Limb (tissue), 2 donors: ENCODE measurements at regions not wholly inside any gene's neighbourhood (a gene's known extent, or its start where the extent isn't known, plus 50 kb on each side); places are given as distances from the start of the nearest gene placed in this dataset.

Experiments used
- DNase-seq, 2 donors: peaks; one replicate each; pipeline ENCODE4 v3.0.0-alpha.2; 2016; ENCODE audit errors: extremely low spot score in 2 of 2

DNA sequence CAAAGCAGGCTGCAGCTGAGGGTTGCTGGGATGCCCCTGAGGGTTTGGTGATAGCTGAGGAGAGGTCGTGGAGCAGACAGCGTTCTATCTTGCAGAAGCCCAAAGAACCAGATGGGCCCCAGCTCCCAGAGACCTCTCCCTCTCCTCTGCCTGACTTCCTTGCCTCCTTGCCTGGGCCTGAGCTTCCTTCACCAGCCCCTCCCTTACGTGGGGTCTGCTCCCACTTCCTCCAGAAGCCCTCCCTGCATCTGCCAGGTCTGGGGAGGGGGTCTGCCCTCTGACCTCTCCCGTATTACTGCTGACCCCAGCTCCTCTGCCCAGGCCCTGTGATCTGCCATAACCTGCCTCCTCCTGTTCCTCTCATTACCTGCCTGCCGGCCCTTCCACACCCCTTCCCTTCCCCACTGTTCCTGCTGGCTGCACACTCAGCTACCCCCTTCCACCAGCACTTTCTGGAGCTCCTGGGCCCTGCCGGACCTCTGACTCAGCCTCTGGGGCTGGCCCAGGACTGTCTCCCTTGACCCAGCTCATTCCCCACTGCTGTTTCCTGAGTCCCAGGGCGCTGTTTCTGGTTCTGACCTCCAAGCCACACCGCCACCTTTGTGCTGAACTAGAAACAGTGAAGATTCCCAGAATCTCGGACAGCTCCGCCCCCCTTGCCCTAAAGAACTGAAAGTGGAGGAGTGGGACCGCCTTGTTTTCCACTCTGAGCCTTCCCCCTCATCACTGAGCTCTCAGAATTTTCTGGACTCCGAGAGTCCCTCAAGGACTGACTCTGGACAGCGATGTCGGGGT is 237.7 kb upstream of the C1orf174 start:
- no peak for DNase-seq

DNA sequence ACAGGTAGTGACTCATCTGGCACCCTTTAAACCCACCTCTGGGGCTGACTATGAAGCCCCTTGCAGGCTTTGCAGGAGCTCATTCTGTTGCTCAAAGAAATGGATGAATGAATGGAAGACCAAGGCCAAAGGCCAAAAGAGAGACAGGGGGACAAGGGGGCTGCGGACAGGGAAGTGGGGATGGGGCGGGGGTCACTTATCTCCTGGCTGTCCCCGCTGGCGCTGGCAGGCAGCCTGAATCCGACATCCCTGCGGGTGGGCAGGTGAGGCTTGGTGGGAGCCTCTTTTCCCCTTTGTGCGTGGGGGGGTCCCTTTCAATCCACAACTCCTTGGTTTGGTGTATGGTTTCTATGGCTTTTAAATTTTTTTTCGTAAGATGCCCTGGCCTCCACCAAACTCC is 239.6 kb upstream of the C1orf174 start:
- no peak for DNase-seq

GRCh38 chr1:4140241-4140640 is 240.2 kb upstream of the C1orf174 start:
- no peak for DNase-seq

DNA sequence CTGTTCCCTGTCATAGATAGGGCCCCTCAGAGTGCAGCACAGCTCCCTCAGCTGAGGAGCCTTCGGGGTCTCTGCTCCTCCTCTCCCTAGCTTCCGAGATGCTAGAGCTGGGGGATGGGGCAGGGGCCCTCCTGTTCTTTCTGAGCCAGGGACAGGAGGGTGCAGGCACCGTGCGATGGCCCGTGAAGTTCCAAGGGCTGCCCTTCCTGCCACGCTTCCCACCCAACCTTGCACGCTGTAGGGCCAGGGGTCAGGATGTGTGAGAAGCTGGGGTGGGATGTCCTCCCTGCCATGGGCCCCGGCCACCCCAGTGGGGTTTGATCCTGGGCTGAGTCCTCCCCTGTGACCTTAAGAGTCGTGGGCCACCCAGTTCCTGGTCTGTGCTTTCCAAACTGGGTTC is 240.7 kb upstream of the C1orf174 start:
- no peak for DNase-seq

DNA sequence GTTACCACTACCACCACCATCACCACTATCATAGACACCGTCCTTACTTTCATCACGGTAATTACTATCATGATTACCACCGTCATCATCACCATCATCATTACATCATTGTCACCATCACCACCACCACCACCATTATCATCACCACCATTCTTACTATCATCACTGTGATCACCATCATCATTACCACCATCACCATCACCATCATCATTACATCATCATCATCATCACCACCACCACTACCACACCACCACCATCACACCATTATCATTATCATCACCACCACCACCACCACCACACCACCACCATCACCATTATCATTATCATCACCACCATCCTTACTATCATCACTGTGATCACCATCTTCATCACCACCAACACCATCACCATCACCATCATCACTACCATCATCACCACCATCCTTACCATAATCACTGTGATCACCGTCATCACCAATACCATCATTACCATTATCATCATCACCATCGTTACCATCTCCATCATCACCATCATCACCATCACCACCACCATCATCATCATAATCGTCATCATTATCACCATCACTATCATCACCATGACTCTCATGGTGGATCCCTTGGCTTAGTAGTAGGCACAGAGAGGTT is 244.4 kb upstream of the C1orf174 start:
- DNase-seq, result no peak

- no peak for DNase-seq
These were observed 246.0 kb upstream of the C1orf174 start for GRCh38 chr1:4146101-4146500.

DNA sequence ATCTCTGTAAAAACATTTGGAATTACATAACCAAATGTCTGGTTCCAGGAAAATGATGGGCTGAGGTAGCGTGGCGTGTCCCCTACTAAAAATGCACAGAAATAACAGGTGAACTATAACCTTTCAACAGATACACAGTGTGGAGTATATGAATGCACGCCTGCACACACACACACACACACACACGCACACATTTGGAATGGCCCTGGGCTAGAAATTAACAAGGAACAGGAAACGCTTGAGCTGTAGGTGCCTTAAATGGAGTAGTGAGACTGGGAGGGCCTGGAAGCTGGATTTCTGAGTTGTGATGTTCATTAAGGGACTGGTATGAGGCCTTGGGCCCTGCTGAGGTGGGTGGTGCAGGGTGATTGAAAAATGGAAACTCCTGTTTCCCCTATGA is 246.5 kb upstream of the C1orf174 start:
- DNase-seq, result no peak

DNA sequence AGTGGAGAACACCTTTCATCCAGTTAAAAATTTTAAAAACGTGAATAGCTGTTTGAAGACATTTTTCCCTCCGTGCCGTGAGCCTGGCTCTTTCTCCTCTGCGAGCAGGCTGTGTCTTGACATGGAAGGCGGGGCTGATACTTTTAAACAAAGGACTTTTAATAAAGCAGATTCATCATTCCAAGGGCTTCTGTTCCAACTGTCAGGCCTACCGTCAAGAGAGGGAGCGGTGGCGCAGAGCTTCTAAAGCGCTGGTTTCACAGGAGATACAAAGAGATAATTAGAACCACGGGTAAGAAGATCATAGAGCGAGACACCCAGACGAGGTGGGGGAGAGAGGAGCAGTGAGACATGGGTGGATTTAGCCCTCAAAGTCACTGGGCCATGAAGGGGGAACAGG is 247.4 kb upstream of the C1orf174 start:
- no peak for DNase-seq

DNA sequence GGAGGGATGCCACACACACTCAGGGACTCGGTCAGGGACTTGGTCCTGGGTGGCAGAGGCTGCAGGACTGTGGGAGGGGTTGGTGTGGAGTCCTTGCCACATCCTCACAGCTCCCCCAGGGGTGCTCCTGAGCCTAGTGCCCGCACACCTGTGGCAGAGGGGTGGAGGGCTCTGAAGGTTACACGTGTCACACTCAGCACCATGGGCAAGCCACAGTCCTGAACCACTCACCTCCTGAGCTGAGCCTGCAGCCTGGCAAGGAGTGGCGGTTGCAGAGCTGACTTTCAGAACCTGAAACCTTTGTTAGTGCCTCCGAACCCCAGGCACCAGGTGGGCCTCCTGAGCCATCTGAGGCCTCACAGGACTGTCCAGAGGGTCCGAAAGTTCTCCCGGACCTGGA is 249.2 kb upstream of the C1orf174 start:
- no peak for DNase-seq

DNA sequence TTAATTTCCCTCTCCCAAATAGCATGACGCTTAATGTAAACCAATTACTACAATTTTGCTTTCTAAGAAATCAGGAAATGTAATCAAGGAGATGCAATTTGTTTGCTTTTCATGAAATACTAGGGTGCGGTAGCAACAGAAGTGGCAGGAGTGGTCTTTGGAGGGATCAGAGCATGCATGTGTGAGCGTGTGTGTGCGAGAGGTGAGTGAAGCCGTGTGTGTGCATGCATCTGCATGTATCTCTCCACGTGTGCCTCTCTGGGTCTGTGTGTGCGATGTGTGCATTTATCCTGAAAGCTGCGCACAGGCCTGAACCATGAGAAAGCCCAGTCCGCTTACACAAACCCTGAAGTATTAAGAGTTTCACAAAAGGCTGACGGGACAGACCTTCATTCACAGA is 249.8 kb upstream of the C1orf174 start:
- no peak for DNase-seq

- DNase-seq, result no peak
These were observed 250.2 kb upstream of the C1orf174 start for GRCh38 chr1:4150262-4150661.

- no peak for DNase-seq
These were observed 252.2 kb upstream of the C1orf174 start for GRCh38 chr1:4152266-4152665.

GRCh38 chr1:4153571-4153970 is 253.5 kb upstream of the C1orf174 start:
- DNase-seq, result no peak

DNA sequence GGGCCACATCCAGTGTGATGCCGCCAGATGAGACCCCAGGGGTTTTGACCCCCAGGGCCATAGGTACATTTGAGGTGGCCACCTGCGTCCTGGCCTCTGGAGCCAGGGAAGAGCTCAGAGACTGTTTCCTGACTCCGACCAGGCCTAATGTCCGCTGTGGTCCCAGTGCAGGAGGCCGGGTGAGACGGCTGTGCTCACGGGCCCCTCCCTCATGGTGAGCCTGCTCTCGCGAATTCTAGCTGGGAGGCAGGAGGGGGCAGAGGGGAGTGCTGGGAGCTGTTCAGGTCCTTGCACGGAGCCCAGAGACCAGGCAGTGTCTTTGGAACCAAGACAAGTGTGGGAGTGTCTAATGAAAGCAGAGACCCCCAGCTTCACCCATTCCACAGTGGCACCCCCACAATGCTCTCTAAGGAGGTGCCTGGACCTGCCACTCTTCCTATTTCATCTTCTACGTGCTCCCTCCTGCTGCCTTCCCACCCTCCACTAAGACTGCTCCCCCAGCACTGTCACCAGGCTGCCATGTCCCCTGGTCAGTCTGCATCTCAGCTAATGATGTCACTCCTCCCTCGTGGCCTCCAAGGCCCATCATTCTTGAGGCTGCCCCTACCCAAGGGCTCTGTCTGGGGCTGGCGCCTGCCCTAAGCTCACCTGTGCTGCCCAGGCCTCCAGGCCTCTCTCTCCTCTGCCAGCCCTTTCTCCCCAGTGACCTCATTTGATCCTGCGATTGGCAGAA is 256.3 kb upstream of the C1orf174 start:
- DNase-seq, result no peak

- no peak for DNase-seq
These were observed 260.1 kb upstream of the C1orf174 start for GRCh38 chr1:4160181-4160580.

- peak; percentile 34 to 54 for DNase-seq
These were observed 261.4 kb upstream of the C1orf174 start for GRCh38 chr1:4161366-4162006.

- DNase-seq, result no peak
These were observed 264.9 kb upstream of the C1orf174 start for GRCh38 chr1:4164965-4165364.

GRCh38 chr1:4165686-4166300 is 265.7 kb upstream of the C1orf174 start:
- peak in 1 of 2 donors; percentile 21 for DNase-seq

- no peak for DNase-seq
These were observed 266.6 kb upstream of the C1orf174 start for GRCh38 chr1:4166713-4167112.

- DNase-seq, result no peak
These were observed 269.9 kb upstream of the C1orf174 start for GRCh38 chr1:4169991-4170390.

GRCh38 chr1:4170548-4171340 is 270.7 kb upstream of the C1orf174 start:
- no peak for DNase-seq
